ENCODE measurements at regions not wholly inside any gene's neighbourhood (a gene's known extent, or its start where the extent isn't known, plus 50 kb on each side); places are given as distances from the start of the nearest gene placed in this dataset.

DNA sequence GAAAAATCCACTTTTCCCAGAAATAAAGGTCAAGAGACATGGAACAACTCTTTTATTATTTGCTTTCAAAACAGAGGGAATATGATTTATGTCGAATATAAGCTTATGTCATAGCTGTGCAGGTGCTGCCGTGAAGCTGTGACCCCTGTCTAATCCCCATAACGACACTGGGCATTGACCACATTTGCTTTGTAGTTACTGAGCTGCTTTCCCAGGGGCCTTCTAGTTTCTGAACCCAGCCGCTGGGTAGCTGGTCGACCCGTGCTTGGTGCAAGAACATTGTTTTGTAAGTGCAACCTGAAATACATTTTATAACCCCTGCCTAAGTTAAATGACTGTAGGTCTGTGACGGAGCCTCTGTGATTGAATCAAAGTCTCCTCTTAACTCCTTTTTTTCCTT is 144.9 kb upstream of the HDAC9 start:
- TF ChIP-seq TAF1 (IDR thresholded peaks at IDR 0.05; ENCODE audit: low read depth, low read length) (no peak), POLR2AphosphoS5 (IDR thresholded peaks at IDR 0.05; ENCODE audit: low read depth, low read length) (no peak), POLR2A (IDR thresholded peaks at IDR 0.05; ENCODE audit: low read depth, low read length) (no peak), PAX5 (IDR thresholded peaks at IDR 0.05; ENCODE audit: insufficient read depth, low read length, severe bottlenecking) (no peak)

All from GM12891 (cell line).